T47D (cell line): ENCODE measurements at regions not wholly inside any gene's neighbourhood (a gene's known extent, or its start where the extent isn't known, plus 50 kb on each side); places are given as distances from the start of the nearest gene placed in this dataset.

Experiments used
- DNase-seq, 2 experiments: peaks; one replicate each; pipeline versions ENCODE4 v3.0.0 to v3.0.0-alpha.2; 2011 to 2012; ENCODE audit warnings: low read depth in 1 of 2, low spot score in 1 of 2
- JUND ChIP-seq: IDR thresholded peaks from 2 replicates; pipeline ENCODE4 v1.6.1; 2012; ENCODE audit warnings: low read depth
- in situ Hi-C: cut with HindIII; loops from 2 replicates; pipeline ENCODE4 v1.10.0; 2016; ENCODE audit warnings: low sequenced_read_pairs, low pct_unique_long_range_greater_than_20kb

- in situ Hi-C loops = no loop called here
- DNase-seq = no peak
- no peak for TF ChIP-seq JUND
Observed at GRCh38 chr10:3340127-3340730, 167.6 kb upstream of the PITRM1 start.

DNA sequence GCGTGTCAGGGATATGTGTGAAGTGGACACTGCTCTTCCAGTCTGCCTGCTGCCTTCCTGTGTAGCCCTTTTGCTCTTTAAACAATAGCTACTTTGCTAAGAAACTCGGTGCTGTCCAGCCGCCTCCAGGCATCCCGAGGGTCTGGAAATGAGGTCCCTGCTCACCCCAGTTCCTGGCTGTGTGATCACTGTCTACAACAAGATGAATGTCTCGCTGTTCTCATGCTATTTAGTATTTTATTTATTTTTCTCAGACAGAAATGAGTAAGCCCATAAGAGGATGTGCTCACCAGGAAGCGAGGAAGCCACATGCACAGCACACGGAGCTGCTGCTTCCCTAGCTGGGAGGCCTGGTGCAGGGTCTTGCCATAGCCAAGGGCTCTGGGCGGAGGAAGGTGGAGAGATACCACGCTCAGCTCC lies 167.0 kb upstream of the PITRM1 start:
- no peak for DNase-seq
- in situ Hi-C loops = no loop called here

DNA sequence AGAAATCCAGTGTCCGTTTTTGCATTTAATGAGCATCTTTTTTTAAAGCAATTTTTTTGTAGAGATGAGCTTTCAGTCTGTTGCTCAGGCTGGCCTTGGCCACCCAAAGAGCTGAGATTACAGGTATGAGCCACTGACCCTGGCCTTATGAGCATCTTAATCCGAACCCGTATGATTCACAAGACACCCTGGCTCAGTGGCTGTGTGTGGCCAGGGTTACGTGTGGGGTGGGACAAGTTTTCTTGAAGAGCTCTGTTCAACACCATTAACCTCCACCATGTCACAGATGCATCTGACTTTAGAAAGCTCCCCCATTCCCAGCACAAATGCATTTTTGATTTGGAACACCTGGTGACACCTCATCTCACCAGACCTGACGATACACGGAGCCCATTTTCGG lies 166.5 kb upstream of the PITRM1 start:
- no peak for TF ChIP-seq JUND
- no peak for DNase-seq
- in situ Hi-C loops = no loop called here

More for the DNA sequence above, 167.0 kb upstream of the PITRM1 start:
- TF ChIP-seq JUND = no peak

GRCh38 chr10:3337741-3338140 lies 165.2 kb upstream of the PITRM1 start:
- in situ Hi-C loops = no loop called here
- TF ChIP-seq JUND = no peak
- no peak for DNase-seq

GRCh38 chr10:3336673-3337293 lies 164.2 kb upstream of the PITRM1 start:
- in situ Hi-C loops = no loop called here
- DNase-seq = no peak
- no peak for TF ChIP-seq JUND

DNA sequence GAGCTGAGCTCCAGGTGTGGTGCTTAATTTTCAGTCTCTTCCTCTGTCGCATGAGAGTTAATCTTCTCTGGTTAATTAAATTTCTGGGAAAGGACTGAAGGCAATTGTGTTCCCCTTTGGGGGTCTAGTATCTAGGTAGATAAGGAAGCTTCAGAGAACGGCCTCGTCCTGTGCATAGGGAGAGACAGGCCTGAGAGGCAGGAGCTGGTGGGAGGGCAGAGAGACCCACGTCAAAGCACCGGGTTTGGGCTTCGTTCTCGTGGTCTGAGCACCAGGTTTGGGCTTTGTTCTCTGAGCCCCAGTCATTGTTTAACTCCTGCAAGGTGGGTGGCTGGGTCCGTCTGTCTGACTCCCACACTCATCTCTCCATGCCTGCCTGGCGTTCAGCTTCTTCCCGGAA lies 160.8 kb upstream of the PITRM1 start:
- in situ Hi-C loops = no loop called here
- no peak for TF ChIP-seq JUND
- no peak for DNase-seq

GRCh38 chr10:3331690-3332230 lies 159.2 kb upstream of the PITRM1 start:
- TF ChIP-seq JUND = no peak
- DNase-seq = no peak
- in situ Hi-C loops = no loop called here

- in situ Hi-C loops = no loop called here
- TF ChIP-seq JUND = no peak
- DNase-seq = no peak
Observed at GRCh38 chr10:3331187-3331586, 158.6 kb upstream of the PITRM1 start.

- TF ChIP-seq JUND = no peak
- in situ Hi-C loops = no loop called here
- DNase-seq = no peak
Observed at GRCh38 chr10:3330663-3331062, 158.1 kb upstream of the PITRM1 start.

- DNase-seq = no peak
- in situ Hi-C loops = no loop called here
- TF ChIP-seq JUND = no peak
Observed at GRCh38 chr10:3325954-3326750, 153.6 kb upstream of the PITRM1 start.

GRCh38 chr10:3324612-3325038 lies 152.0 kb upstream of the PITRM1 start:
- in situ Hi-C loops = no loop called here
- no peak for TF ChIP-seq JUND
- no peak for DNase-seq

GRCh38 chr10:3323865-3324498 lies 151.4 kb upstream of the PITRM1 start:
- no peak for DNase-seq
- in situ Hi-C loops = no loop called here
- TF ChIP-seq JUND = no peak

GRCh38 chr10:3321123-3321522 lies 148.5 kb upstream of the PITRM1 start:
- in situ Hi-C loops = no loop called here
- DNase-seq = no peak

More at GRCh38 chr10:3321123-3321522, 148.5 kb upstream of the PITRM1 start:
- TF ChIP-seq JUND = no peak
